ENCODE measurements at regions not wholly inside any gene's neighbourhood (a gene's known extent, or its start where the extent isn't known, plus 50 kb on each side); places are given as distances from the start of the nearest gene placed in this dataset.

- no peak for TF ChIP-seq CTCF (IDR thresholded peaks at IDR 0.05)
- no peak for TF ChIP-seq POLR2A (IDR thresholded peaks at IDR 0.05)
Measured at GRCh38 chr18:67211646-67212045, 304.9 kb downstream of the DSEL start.

Data from lower leg skin (tissue), 3 donors.